ENCODE measurements at regions not wholly inside any gene's neighbourhood (a gene's known extent, or its start where the extent isn't known, plus 50 kb on each side); places are given as distances from the start of the nearest gene placed in this dataset.

GRCh38 chr18:78363556-78364387 lies 615.8 kb upstream of the SALL3 start:
- no peak for DNase-seq (ENCODE audit: low spot score)

GRCh38 chr18:78364388-78364960 lies 615.1 kb upstream of the SALL3 start:
- DNase-seq (ENCODE audit: low spot score), result no peak

- no peak for DNase-seq (ENCODE audit: low spot score)
Measured at GRCh38 chr18:78367996-78368395, 611.6 kb upstream of the SALL3 start.

- no peak for DNase-seq (ENCODE audit: low spot score)
Measured at GRCh38 chr18:78368726-78369125, 610.9 kb upstream of the SALL3 start.

- no peak for DNase-seq (ENCODE audit: low spot score)
Measured at GRCh38 chr18:78376046-78376445, 603.6 kb upstream of the SALL3 start.

- DNase-seq (ENCODE audit: low spot score), result no peak
Measured at GRCh38 chr18:78378403-78378802, 601.2 kb upstream of the SALL3 start.

- DNase-seq (ENCODE audit: low spot score), result no peak
Measured at GRCh38 chr18:78378983-78379382, 600.6 kb upstream of the SALL3 start.

- DNase-seq (ENCODE audit: low spot score), result no peak
Measured at GRCh38 chr18:78390348-78390951, 589.2 kb upstream of the SALL3 start.

GRCh38 chr18:78390952-78391348 lies 588.7 kb upstream of the SALL3 start:
- DNase-seq (ENCODE audit: low spot score), result no peak

- DNase-seq (ENCODE audit: low spot score), result no peak
Measured at GRCh38 chr18:78393086-78393862, 586.3 kb upstream of the SALL3 start.

- no peak for DNase-seq (ENCODE audit: low spot score)
Measured at GRCh38 chr18:78396077-78396476, 583.5 kb upstream of the SALL3 start.

GRCh38 chr18:78396756-78397155 lies 582.9 kb upstream of the SALL3 start:
- DNase-seq (ENCODE audit: low spot score), result no peak

- no peak for DNase-seq (ENCODE audit: low spot score)
Measured at GRCh38 chr18:78399992-78400503, 579.6 kb upstream of the SALL3 start.

GRCh38 chr18:78402440-78402839 lies 577.2 kb upstream of the SALL3 start:
- DNase-seq (ENCODE audit: low spot score), result no peak

- no peak for DNase-seq (ENCODE audit: low spot score)
Measured at GRCh38 chr18:78402966-78403365, 576.7 kb upstream of the SALL3 start.

GRCh38 chr18:78403371-78403770 lies 576.2 kb upstream of the SALL3 start:
- no peak for DNase-seq (ENCODE audit: low spot score)

- no peak for DNase-seq (ENCODE audit: low spot score)
Measured at GRCh38 chr18:78405763-78406162, 573.9 kb upstream of the SALL3 start.

GRCh38 chr18:78406743-78407465 lies 572.7 kb upstream of the SALL3 start:
- DNase-seq (ENCODE audit: low spot score), result no peak

GRCh38 chr18:78407466-78407844 lies 572.2 kb upstream of the SALL3 start:
- no peak for DNase-seq (ENCODE audit: low spot score)

- no peak for DNase-seq (ENCODE audit: low spot score)
Measured at GRCh38 chr18:78408623-78409022, 571.0 kb upstream of the SALL3 start.

GRCh38 chr18:78410094-78410786 lies 569.4 kb upstream of the SALL3 start:
- DNase-seq (ENCODE audit: low spot score), result no peak

Data from globus pallidus (tissue), 1 donor.